CD4-positive, alpha-beta T cell treated with Interleukin-17A for 1 hour (primary cell): ENCODE measurements at regions not wholly inside any gene's neighbourhood (a gene's known extent, or its start where the extent isn't known, plus 50 kb on each side); places are given as distances from the start of the nearest gene placed in this dataset.

Experiments used
- DNase-seq: peaks from one replicate; pipeline ENCODE4 v3.0.0-alpha.2; 2020

- no peak for DNase-seq
Observed at GRCh38 chr5:91235271-91235694, 147.8 kb downstream of the ARRDC3 start.

GRCh38 chr5:91232523-91232922, 150.6 kb downstream of the ARRDC3 start:
- DNase-seq, result no peak

GRCh38 chr5:91229031-91229727, 153.9 kb downstream of the ARRDC3 start:
- DNase-seq, result no peak

- no peak for DNase-seq
Observed at GRCh38 chr5:91228188-91228587, 154.9 kb downstream of the ARRDC3 start.

GRCh38 chr5:91225848-91226686, 157.1 kb downstream of the ARRDC3 start:
- DNase-seq, result peak; percentile 71

- DNase-seq, result no peak
Observed at GRCh38 chr5:91224969-91225368, 158.1 kb downstream of the ARRDC3 start.

- no peak for DNase-seq
Observed at GRCh38 chr5:91224456-91224855, 158.7 kb downstream of the ARRDC3 start.

- DNase-seq, result no peak
Observed at GRCh38 chr5:91223886-91224285, 159.2 kb downstream of the ARRDC3 start.

- no peak for DNase-seq
Observed at GRCh38 chr5:91222482-91222881, 160.6 kb downstream of the ARRDC3 start.

GRCh38 chr5:91221917-91222316, 161.2 kb downstream of the ARRDC3 start:
- DNase-seq, result no peak

- peak; percentile 38 for DNase-seq
Observed at GRCh38 chr5:91219803-91220371, 163.2 kb downstream of the ARRDC3 start.

GRCh38 chr5:91219091-91219802, 163.9 kb downstream of the ARRDC3 start:
- DNase-seq, result no peak

GRCh38 chr5:91217859-91218258, 165.3 kb downstream of the ARRDC3 start:
- no peak for DNase-seq

- no peak for DNase-seq
Observed at GRCh38 chr5:91214571-91214970, 168.5 kb downstream of the ARRDC3 start.
